GM10847 (cell line): ENCODE measurements at regions not wholly inside any gene's neighbourhood (a gene's known extent, or its start where the extent isn't known, plus 50 kb on each side); places are given as distances from the start of the nearest gene placed in this dataset.

ENCODE experiments used
- POLR2A ChIP-seq: IDR thresholded peaks from 2 replicates; pipeline ENCODE4 v1.6.1; 2011; ENCODE audit not compliant: insufficient read length; ENCODE audit errors: extremely low read depth

GRCh38 chr2:134148843-134149472 lies 104.9 kb upstream of the MGAT5 start:
- no peak for TF ChIP-seq POLR2A

GRCh38 chr2:134149904-134150303 lies 104.0 kb upstream of the MGAT5 start:
- no peak for TF ChIP-seq POLR2A

GRCh38 chr2:134150760-134151159 lies 103.1 kb upstream of the MGAT5 start:
- TF ChIP-seq POLR2A = no peak

- TF ChIP-seq POLR2A = no peak
These were observed 101.5 kb upstream of the MGAT5 start for GRCh38 chr2:134152045-134153010.

GRCh38 chr2:134153294-134153880 lies 100.5 kb upstream of the MGAT5 start:
- TF ChIP-seq POLR2A = no peak

- no peak for TF ChIP-seq POLR2A
These were observed 99.6 kb upstream of the MGAT5 start for GRCh38 chr2:134154246-134154645.

GRCh38 chr2:134155134-134155533 lies 98.7 kb upstream of the MGAT5 start:
- TF ChIP-seq POLR2A = no peak

GRCh38 chr2:134158295-134158694 lies 95.6 kb upstream of the MGAT5 start:
- no peak for TF ChIP-seq POLR2A

- no peak for TF ChIP-seq POLR2A
These were observed 92.7 kb upstream of the MGAT5 start for GRCh38 chr2:134161170-134161547.

- TF ChIP-seq POLR2A = no peak
These were observed 90.5 kb upstream of the MGAT5 start for GRCh38 chr2:134163336-134163735.

GRCh38 chr2:134164306-134164705 lies 89.6 kb upstream of the MGAT5 start:
- TF ChIP-seq POLR2A = no peak

GRCh38 chr2:134167015-134167414 lies 86.9 kb upstream of the MGAT5 start:
- TF ChIP-seq POLR2A = no peak

GRCh38 chr2:134169788-134170187 lies 84.1 kb upstream of the MGAT5 start:
- TF ChIP-seq POLR2A = no peak

- no peak for TF ChIP-seq POLR2A
These were observed 83.6 kb upstream of the MGAT5 start for GRCh38 chr2:134170294-134170693.

GRCh38 chr2:134170700-134171099 lies 83.2 kb upstream of the MGAT5 start:
- TF ChIP-seq POLR2A = no peak
